Adrenal gland (tissue), 9 donors: ENCODE measurements at regions not wholly inside any gene's neighbourhood (a gene's known extent, or its start where the extent isn't known, plus 50 kb on each side); places are given as distances from the start of the nearest gene placed in this dataset.

Experiments used
- DNase-seq, 7 donors: peaks; one replicate each; pipeline ENCODE4 v3.0.0-alpha.2; 2019 to 2020
- H3K27ac ChIP-seq, 5 donors: fragments of 200-600 bp; sonication (generic) in 4 of 5; 1 replicate in 3 of 5; 2 replicates in 2 of 5; pipeline versions ENCODE4 v1.5.1 to v1.8.0; 2016 to 2020; ENCODE audit warnings: mild to moderate bottlenecking in 1 of 5
- H3K27me3 ChIP-seq: fragments of 200-600 bp; 2 replicates; pipeline ENCODE4 v1.8.0; 2021
- H3K36me3 ChIP-seq, 2 donors: fragments of 200-600 bp; replicated peaks in 1 of 2; 1 replicate in 1 of 2; 2 replicates in 1 of 2; pipeline versions ENCODE4 v1.5.1 to v1.8.0; 2018 to 2022
- H3K4me1 ChIP-seq, 2 donors: fragments of 200-600 bp; replicated peaks in 1 of 2; 1 replicate in 1 of 2; 2 replicates in 1 of 2; pipeline versions ENCODE4 v1.5.1 to v1.8.0; 2018 to 2021
- H3K4me3 ChIP-seq, 4 donors: fragments of 200-600 bp; sonication (generic) in 3 of 4; one replicate each; pipeline ENCODE4 v1.5.1; 2016 to 2018
- H3K9me3 ChIP-seq, 3 donors: fragments of 200-600 bp; sonication (generic) in 1 of 3; replicated peaks in 1 of 3; 1 replicate in 2 of 3; 2 replicates in 1 of 3; pipeline versions ENCODE4 v1.5.1 to v1.8.0; 2016 to 2021
- POLR2A ChIP-seq, 2 donors: fragments of 450-650 bp; IDR thresholded peaks; one replicate each; pipeline ENCODE4 v1.6.1; 2017; ENCODE audit warnings: antibody characterized with exemption in 2 of 2, mild to moderate bottlenecking in 2 of 2, moderate library complexity in 1 of 2
- WGBS, 4 donors: extraction: QIAGEN DNeasy Blood & Tissue Kit in 2 of 4; methylation state at CpG; one replicate each; pipeline versions ENCODE4 v1.1.5 to v1.1.7; 2013 to 2017; 5-methylcytosine and 5-hydroxymethylcytosine counted together
- intact Hi-C, 2 donors: fragments of 100-400 bp; cut with DNase I; formaldehyde crosslinking; loops; one replicate each; pipeline versions ENCODE4 v1.14.1 to v1.15.0; 2022 to 2023
- TF ChIP-seq, protein P1 (sequence below), 6 experiments: fragments of 450-650 bp in 4 of 6; fragments of 200-600 bp in 2 of 6; sonication (generic) in 1 of 6; IDR thresholded peaks; 1 replicate in 5 of 6; 2 replicates in 1 of 6; pipeline versions ENCODE4 v1.5.1 to v1.8.0; 2016 to 2021; ENCODE audit warnings: antibody characterized with exemption in 6 of 6, mild to moderate bottlenecking in 2 of 6, moderate library complexity in 1 of 6
- donor health status: healthy with polysubstance abuse.
- donor health status: Bipolar disorder and iron deficiency.
- donor health status: DM: yes; HTN: yes; CAD: no.
- donor health status: DM: no; HTN: no; CAD: no.
- donor health status: DM: no; HTN: no; CAD: no.

DNA sequence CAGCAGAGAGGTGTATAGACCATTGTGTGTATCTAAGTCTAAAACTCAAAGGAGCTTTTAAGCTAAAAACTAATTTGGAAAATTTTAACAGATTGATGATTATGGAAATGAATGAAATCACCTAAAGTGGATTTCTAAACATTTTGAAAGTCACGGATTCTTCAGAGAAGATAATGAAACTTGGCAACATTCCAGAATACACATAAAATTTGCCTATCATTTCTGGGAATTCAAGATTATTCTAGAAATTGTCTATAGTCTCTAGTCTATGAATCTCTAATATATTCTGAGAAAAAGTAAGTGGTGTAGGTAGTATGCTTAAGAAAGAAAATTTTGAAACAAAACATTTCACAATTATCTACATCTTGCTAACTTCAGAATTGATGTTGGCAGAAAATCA is 1117.9 kb upstream of the CNTN5 start:
- no peak overlapping the region for H3K4me3 ChIP-seq
- 48 to 84% (median 77%) methylated on average over 1 of the region's 1 CpG for WGBS, 4 donors
- no peaks in the 10 kb centered on the region for H3K36me3 ChIP-seq
- intact Hi-C loops, result no loop called here
- H3K4me1 ChIP-seq, result no peaks in the 10 kb centered on the region
- no peaks in the 10 kb centered on the region for H3K27me3 ChIP-seq
- no peaks in the 10 kb centered on the region for H3K9me3 ChIP-seq
- H3K27ac ChIP-seq, result no peak overlapping the region
- DNase-seq, result no peak
- TF ChIP-seq, protein P1, sequence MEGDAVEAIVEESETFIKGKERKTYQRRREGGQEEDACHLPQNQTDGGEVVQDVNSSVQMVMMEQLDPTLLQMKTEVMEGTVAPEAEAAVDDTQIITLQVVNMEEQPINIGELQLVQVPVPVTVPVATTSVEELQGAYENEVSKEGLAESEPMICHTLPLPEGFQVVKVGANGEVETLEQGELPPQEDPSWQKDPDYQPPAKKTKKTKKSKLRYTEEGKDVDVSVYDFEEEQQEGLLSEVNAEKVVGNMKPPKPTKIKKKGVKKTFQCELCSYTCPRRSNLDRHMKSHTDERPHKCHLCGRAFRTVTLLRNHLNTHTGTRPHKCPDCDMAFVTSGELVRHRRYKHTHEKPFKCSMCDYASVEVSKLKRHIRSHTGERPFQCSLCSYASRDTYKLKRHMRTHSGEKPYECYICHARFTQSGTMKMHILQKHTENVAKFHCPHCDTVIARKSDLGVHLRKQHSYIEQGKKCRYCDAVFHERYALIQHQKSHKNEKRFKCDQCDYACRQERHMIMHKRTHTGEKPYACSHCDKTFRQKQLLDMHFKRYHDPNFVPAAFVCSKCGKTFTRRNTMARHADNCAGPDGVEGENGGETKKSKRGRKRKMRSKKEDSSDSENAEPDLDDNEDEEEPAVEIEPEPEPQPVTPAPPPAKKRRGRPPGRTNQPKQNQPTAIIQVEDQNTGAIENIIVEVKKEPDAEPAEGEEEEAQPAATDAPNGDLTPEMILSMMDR (IDR thresholded peaks at IDR 0.05), result no peak
- no peak for TF ChIP-seq POLR2A (IDR thresholded peaks at IDR 0.05)

DNA sequence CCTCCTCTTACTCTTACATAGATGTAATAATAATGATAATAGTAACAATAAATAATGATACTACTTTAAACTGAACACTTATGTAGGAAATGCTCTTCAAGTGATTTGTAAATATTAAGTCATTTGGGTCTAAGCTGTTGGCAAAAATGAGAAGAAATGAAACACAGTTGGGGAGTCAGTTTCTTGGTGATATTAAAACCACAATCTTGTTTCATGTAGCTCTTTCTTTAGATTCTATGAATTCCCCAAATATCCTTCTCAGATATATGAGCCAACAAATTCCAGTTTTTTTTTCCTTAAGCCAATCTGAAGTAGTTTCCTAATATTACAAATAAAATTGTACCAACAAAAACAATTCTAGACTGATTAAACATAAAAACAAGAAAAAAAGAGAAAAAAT is 1115.6 kb upstream of the CNTN5 start:
- H3K9me3 ChIP-seq, result no peaks in the 10 kb centered on the region
- TF ChIP-seq, protein P1 (IDR thresholded peaks at IDR 0.05), result no peak
- no peak for TF ChIP-seq POLR2A (IDR thresholded peaks at IDR 0.05)
- H3K36me3 ChIP-seq, result no peaks in the 10 kb centered on the region
- no peak overlapping the region for H3K27ac ChIP-seq
- no peaks in the 10 kb centered on the region for H3K4me1 ChIP-seq
- intact Hi-C loops, result no loop called here
- DNase-seq, result no peak
- no peaks in the 10 kb centered on the region for H3K27me3 ChIP-seq
- no peak overlapping the region for H3K4me3 ChIP-seq

DNA sequence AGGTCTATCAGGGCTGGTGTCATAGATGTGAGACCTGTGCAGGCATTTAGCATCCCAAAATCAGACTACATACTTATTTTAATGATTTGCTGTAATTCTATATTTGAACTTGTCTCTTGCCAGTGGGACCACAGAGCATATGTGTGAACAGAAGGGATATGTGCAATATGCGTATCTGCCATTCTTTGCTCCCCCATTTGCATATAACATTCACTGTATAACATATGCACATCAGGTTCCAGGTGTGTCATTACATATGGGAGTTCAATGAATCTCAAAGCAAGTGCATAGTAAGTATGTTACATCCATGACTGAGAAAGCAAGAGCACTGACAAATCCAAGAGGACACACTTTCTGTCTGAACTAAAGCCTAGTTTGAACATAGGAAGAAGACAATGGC is 1115.1 kb upstream of the CNTN5 start:
- H3K4me3 ChIP-seq, result no peak overlapping the region
- H3K9me3 ChIP-seq, result no peaks in the 10 kb centered on the region
- H3K36me3 ChIP-seq, result no peaks in the 10 kb centered on the region
- no peaks in the 10 kb centered on the region for H3K4me1 ChIP-seq
- WGBS, 4 donors, result 85 to 91% (median 88%) methylated on average over 1 of the region's 1 CpG
- no peaks in the 10 kb centered on the region for H3K27me3 ChIP-seq
- H3K27ac ChIP-seq, result no peak overlapping the region
- DNase-seq, result no peak
- intact Hi-C loops, result no loop called here
- TF ChIP-seq POLR2A (IDR thresholded peaks at IDR 0.05), result no peak
- TF ChIP-seq, protein P1 (IDR thresholded peaks at IDR 0.05), result no peak

DNA sequence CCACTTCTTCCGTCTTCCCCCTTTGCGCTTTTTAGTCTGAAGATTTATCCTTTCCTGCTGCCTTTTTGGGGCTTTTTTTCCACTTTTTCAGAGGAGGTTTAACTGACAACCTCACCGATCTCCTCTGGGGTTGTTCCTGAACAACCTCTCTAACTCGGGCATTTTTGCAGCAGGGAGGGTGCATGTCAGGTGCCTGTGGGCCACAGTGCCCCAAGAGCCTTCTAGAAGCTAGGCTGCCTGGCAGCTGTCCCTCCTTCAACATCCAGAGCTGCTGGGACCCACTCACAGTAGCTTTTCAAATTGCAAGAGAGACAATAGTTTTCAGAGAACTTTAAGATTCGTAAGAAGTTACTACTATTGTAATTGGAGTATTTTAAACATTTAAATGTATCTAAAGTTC is 1112.4 kb upstream of the CNTN5 start:
- no peak overlapping the region for H3K27ac ChIP-seq
- DNase-seq, result no peak
- H3K4me1 ChIP-seq, result no peaks in the 10 kb centered on the region
- no peaks in the 10 kb centered on the region for H3K27me3 ChIP-seq
- H3K4me3 ChIP-seq, result no peak overlapping the region
- no peak for TF ChIP-seq POLR2A (IDR thresholded peaks at IDR 0.05)
- TF ChIP-seq, protein P1 (IDR thresholded peaks at IDR 0.05), result no peak
- H3K9me3 ChIP-seq, result no peaks in the 10 kb centered on the region
- WGBS, 4 donors, result 81 to 89% (median 87%) methylated on average over 5 of the region's 5 CpGs
- no peaks in the 10 kb centered on the region for H3K36me3 ChIP-seq
- intact Hi-C loops, result no loop called here
